Peyer's patch (tissue), 4 donors: ENCODE measurements at regions not wholly inside any gene's neighbourhood (a gene's known extent, or its start where the extent isn't known, plus 50 kb on each side); places are given as distances from the start of the nearest gene placed in this dataset.

ENCODE experiments used
- POLR2A ChIP-seq, 2 donors: fragments of 450-650 bp; IDR thresholded peaks; one replicate each; pipeline ENCODE4 v1.5.1; 2017; ENCODE audit warnings: antibody characterized with exemption in 2 of 2, mild to moderate bottlenecking in 2 of 2, moderate library complexity in 2 of 2
- TF ChIP-seq, protein P1 (sequence below), 6 experiments: fragments of 450-650 bp in 4 of 6; fragments of 200-600 bp in 2 of 6; sonication (generic) in 1 of 6; IDR thresholded peaks; one replicate each; pipeline ENCODE4 v1.5.1; 2017 to 2019; ENCODE audit warnings: antibody characterized with exemption in 6 of 6, mild to moderate bottlenecking in 3 of 6, moderate library complexity in 1 of 6

- TF ChIP-seq POLR2A (IDR thresholded peaks at IDR 0.05) = no peak
- TF ChIP-seq, protein P1, sequence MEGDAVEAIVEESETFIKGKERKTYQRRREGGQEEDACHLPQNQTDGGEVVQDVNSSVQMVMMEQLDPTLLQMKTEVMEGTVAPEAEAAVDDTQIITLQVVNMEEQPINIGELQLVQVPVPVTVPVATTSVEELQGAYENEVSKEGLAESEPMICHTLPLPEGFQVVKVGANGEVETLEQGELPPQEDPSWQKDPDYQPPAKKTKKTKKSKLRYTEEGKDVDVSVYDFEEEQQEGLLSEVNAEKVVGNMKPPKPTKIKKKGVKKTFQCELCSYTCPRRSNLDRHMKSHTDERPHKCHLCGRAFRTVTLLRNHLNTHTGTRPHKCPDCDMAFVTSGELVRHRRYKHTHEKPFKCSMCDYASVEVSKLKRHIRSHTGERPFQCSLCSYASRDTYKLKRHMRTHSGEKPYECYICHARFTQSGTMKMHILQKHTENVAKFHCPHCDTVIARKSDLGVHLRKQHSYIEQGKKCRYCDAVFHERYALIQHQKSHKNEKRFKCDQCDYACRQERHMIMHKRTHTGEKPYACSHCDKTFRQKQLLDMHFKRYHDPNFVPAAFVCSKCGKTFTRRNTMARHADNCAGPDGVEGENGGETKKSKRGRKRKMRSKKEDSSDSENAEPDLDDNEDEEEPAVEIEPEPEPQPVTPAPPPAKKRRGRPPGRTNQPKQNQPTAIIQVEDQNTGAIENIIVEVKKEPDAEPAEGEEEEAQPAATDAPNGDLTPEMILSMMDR (IDR thresholded peaks at IDR 0.05) = no peak
Measured at GRCh38 chr5:66365981-66366380, 221.9 kb downstream of the SREK1 start.
